ENCODE measurements at regions not wholly inside any gene's neighbourhood (a gene's known extent, or its start where the extent isn't known, plus 50 kb on each side); places are given as distances from the start of the nearest gene placed in this dataset.
"Not testable (repeated sequence)": the region's sequence is repeated elsewhere in the genome, so short reads cannot be mapped to it uniquely, and the experiment has no call there.

GRCh38 chr2:240383871-240384700, 51.4 kb upstream of the GPC1 start:
- no peak for TF ChIP-seq CTCF (IDR thresholded peaks at IDR 0.05)
- no peak for TF ChIP-seq POLR2A (IDR thresholded peaks at IDR 0.05)
- Histone ChIP-seq H3K36me3 (replicated peaks in 1 of 2) (no peaks in the 10 kb centered on the region), H3K4me3 (no peak overlapping the region), H3K9me3 (replicated peaks in 1 of 3) (no peaks in the 10 kb centered on the region), H3K4me1 (replicated peaks in 1 of 2) (peaks cover 7 to 11% of the 10 kb centered on the region in 2 donors), H3K27me3 (no peaks in the 10 kb centered on the region), H3K27ac (peak overlapping the region in 1 of 5 donors; percentile 61)
- intact Hi-C loops (cut with DNase I): no loop called here
- DNase-seq: peak in 3 of 7 donors; percentile 16 to 39 (median 20)
- WGBS, 4 donors: 92 to 95% (median 93%) methylated on average over 11 to 29 of the region's 29 CpGs

GRCh38 chr2:240384711-240385450, 50.6 kb upstream of the GPC1 start:
- intact Hi-C loops (cut with DNase I): loop anchor here in 1 of 2 donors (5.0 kb wide), 1 partner anchor 47 kb away; no protein-coding TSS in a partner anchor
- TF ChIP-seq POLR2A (IDR thresholded peaks at IDR 0.05): no peak
- peak in 1 of 6 experiments; percentile 2 for TF ChIP-seq CTCF (IDR thresholded peaks at IDR 0.05)
- Histone ChIP-seq H3K27ac (no peak overlapping the region), H3K36me3 (replicated peaks in 1 of 2) (no peaks in the 10 kb centered on the region), H3K27me3 (no peaks in the 10 kb centered on the region), H3K4me3 (no peak overlapping the region), H3K9me3 (replicated peaks in 1 of 3) (no peaks in the 10 kb centered on the region), H3K4me1 (replicated peaks in 1 of 2) (peaks cover 7 to 11% of the 10 kb centered on the region in 2 donors)
- 85 to 92% (median 87%) methylated on average over 9 to 15 of the region's 15 CpGs for WGBS, 4 donors
- peak in 3 of 7 donors; percentile 3 to 19 (median 10) for DNase-seq

GRCh38 chr2:240385451-240386161, 49.9 kb upstream of the GPC1 start:
- not testable (repeated sequence) for H3K27me3 ChIP-seq; H3K36me3 ChIP-seq (replicated peaks in 1 of 2); H3K4me3 ChIP-seq; H3K9me3 ChIP-seq (replicated peaks in 1 of 3); H3K27ac ChIP-seq
- peak in 4 of 7 donors; percentile 39 to 67 (median 45) for DNase-seq
- peaks cover 7 to 11% of the 10 kb centered on the region in 2 donors for H3K4me1 ChIP-seq (replicated peaks in 1 of 2)
- intact Hi-C loops (cut with DNase I): loop anchor here in 1 of 2 donors (5.0 kb wide), 1 partner anchor 47 kb away; no protein-coding TSS in a partner anchor
- 81 to 95% (median 86%) methylated on average over 3 of the region's 3 CpGs; no CpG with 5 or more reads in 1 of the 4 donors for WGBS, 4 donors

Small RNA genes lying in the stretch of these regions (small RNA-seq; reads per million reads assigned to genes)
- 0 reads per million in 2 donors for gene RF00012
